ENCODE measurements at regions not wholly inside any gene's neighbourhood (a gene's known extent, or its start where the extent isn't known, plus 50 kb on each side); places are given as distances from the start of the nearest gene placed in this dataset.

DNA sequence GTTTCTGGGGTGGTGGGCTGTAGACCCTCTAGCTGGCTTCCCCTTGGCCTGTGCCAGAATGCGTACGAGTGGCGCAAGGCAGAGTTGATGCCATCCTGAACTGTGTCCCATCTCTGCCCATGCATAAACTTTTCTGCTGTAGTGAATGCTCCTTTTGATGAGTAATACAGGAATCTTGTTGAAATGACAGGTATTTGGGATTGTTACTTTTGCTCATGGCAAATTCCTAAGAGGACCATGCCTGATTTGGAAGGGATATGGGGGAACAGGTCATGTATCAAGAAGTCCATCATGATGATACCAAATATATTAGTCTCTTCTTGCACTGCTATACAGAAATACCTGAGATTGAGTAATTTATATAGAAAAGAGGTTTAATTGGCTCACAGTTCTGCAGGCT lies 648.0 kb downstream of the SLC4A3 start:
- Histone ChIP-seq H3K9me2 (replicated peaks; ENCODE audit: low read length) (no peaks in the 10 kb centered on the region), H3K79me2 (ENCODE audit: low read length) (no peaks in the 10 kb centered on the region), H3K4me1 (ENCODE audit: insufficient read depth, low read length) (peaks cover 80% of the 10 kb centered on the region), H3K4me3 (ENCODE audit: low read length) (no peak overlapping the region), H3K9ac (ENCODE audit: low read length) (no peak overlapping the region; the same call in 1 of the 2 replicates), H3K4me2 (ENCODE audit: low read length) (peak overlapping the region; percentile 45), H3K27me3 (ENCODE audit: low read length) (no peaks in the 10 kb centered on the region), H3K9me3 (ENCODE audit: low read length) (no peaks in the 10 kb centered on the region), H2AFZ (ENCODE audit: low read length) (no peak overlapping the region), H3F3A (ENCODE audit: low read length, unreplicated experiment) (peaks cover 16% of the 10 kb centered on the region), H4K20me1 (ENCODE audit: low read length) (no peaks in the 10 kb centered on the region), H3K36me3 (ENCODE audit: low read depth, low read length) (no peaks in the 10 kb centered on the region), H3K27ac (ENCODE audit: low read length) (peak overlapping the region; percentile 96)
- BruUV-seq (replicated peaks): no TSS peak
- CTCF ChIA-PET: no interaction called here
- intact Hi-C loops (cut with micrococcal nuclease): loop anchor here (5.0 to 10.0 kb wide), 7 partner anchors 108 to 1297 kb away; partner anchors contain the start of gene EPHA4
- no peak for TF ChIP-seq EZH2phosphoT487 (IDR thresholded peaks at IDR 0.05; ENCODE audit: borderline replicate concordance, low read length)
- no peak for TF ChIP-seq CTCF (conservative IDR thresholded peaks at IDR 0.05; ENCODE audit: low read depth, low read length)
- POLR2A ChIA-PET (ENCODE audit: unreplicated experiment): no interaction called here
- ATAC-seq: peak; percentile 16; the same call in 1 of the 2 replicates
- DNase-seq: peak; percentile 85

GRCh38 chr2:220276741-220277444 lies 649.5 kb downstream of the SLC4A3 start:
- ATAC-seq (no peak; the same call in 1 of the 2 replicates), DNase-seq (peak; percentile 32)
- BruUV-seq (replicated peaks): no TSS peak
- Histone ChIP-seq H3K4me3 (ENCODE audit: low read length) (no peak overlapping the region), H3K36me3 (ENCODE audit: low read depth, low read length) (no peaks in the 10 kb centered on the region), H4K20me1 (ENCODE audit: low read length) (no peaks in the 10 kb centered on the region), H3K27me3 (ENCODE audit: low read length) (no peaks in the 10 kb centered on the region), H3K9me3 (ENCODE audit: low read length) (no peaks in the 10 kb centered on the region), H2AFZ (ENCODE audit: low read length) (no peak overlapping the region), H3K27ac (ENCODE audit: low read length) (peak overlapping the region; percentile 96), H3K4me1 (ENCODE audit: insufficient read depth, low read length) (peaks cover 94% of the 10 kb centered on the region), H3K4me2 (ENCODE audit: low read length) (peak overlapping the region; percentile 45), H3K9ac (ENCODE audit: low read length) (peak overlapping the region; percentile 62), H3K79me2 (ENCODE audit: low read length) (no peaks in the 10 kb centered on the region), H3F3A (ENCODE audit: low read length, unreplicated experiment) (peaks cover 16% of the 10 kb centered on the region), H3K9me2 (replicated peaks; ENCODE audit: low read length) (no peaks in the 10 kb centered on the region)
- intact Hi-C loops (cut with micrococcal nuclease): loop anchor here (1.0 to 10.0 kb wide), 11 partner anchors 42 to 1295 kb away; partner anchors contain the start of gene EPHA4
- CTCF ChIA-PET: no interaction called here
- POLR2A ChIA-PET (ENCODE audit: unreplicated experiment): no interaction called here
- no peak for TF ChIP-seq EZH2phosphoT487 (IDR thresholded peaks at IDR 0.05; ENCODE audit: borderline replicate concordance, low read length)
- no peak for TF ChIP-seq EZH2 (IDR thresholded peaks at IDR 0.05; ENCODE audit: low read length, unreplicated experiment)
- no peak for TF ChIP-seq CTCF (conservative IDR thresholded peaks at IDR 0.05; ENCODE audit: low read depth, low read length)

GRCh38 chr2:220277445-220277975 lies 650.1 kb downstream of the SLC4A3 start:
- H3K79me2 ChIP-seq (ENCODE audit: low read length): no peaks in the 10 kb centered on the region
- H3F3A ChIP-seq (ENCODE audit: low read length, unreplicated experiment): peaks cover 16% of the 10 kb centered on the region
- POLR2A ChIA-PET (ENCODE audit: unreplicated experiment): interaction anchor here (0.7 kb wide), 1 partner anchor 90 kb away, joined by 3 read pairs; no protein-coding TSS in a partner anchor
- TF ChIP-seq EZH2 (IDR thresholded peaks at IDR 0.05; ENCODE audit: low read length, unreplicated experiment) (no peak), CTCF (conservative IDR thresholded peaks at IDR 0.05; ENCODE audit: low read depth, low read length) (no peak), EZH2phosphoT487 (IDR thresholded peaks at IDR 0.05; ENCODE audit: borderline replicate concordance, low read length) (no peak)
- no peak overlapping the region for H3K4me3 ChIP-seq (ENCODE audit: low read length)
- no peaks in the 10 kb centered on the region for H4K20me1 ChIP-seq (ENCODE audit: low read length)
- peak overlapping the region; percentile 60 for H3K4me2 ChIP-seq (ENCODE audit: low read length)
- no peaks in the 10 kb centered on the region for H3K36me3 ChIP-seq (ENCODE audit: low read depth, low read length)
- H3K4me1 ChIP-seq (ENCODE audit: insufficient read depth, low read length): peaks cover 94% of the 10 kb centered on the region
- peak overlapping the region; percentile 65 for H3K9ac ChIP-seq (ENCODE audit: low read length)
- peak; percentile 67 for ATAC-seq
- H3K27ac ChIP-seq (ENCODE audit: low read length): peak overlapping the region; percentile 96
- no peak overlapping the region for H2AFZ ChIP-seq (ENCODE audit: low read length)
- H3K27me3 ChIP-seq (ENCODE audit: low read length): no peaks in the 10 kb centered on the region
- no TSS peak for BruUV-seq (replicated peaks)
- DNase-seq: peak; percentile 97
- intact Hi-C loops (cut with micrococcal nuclease): loop anchor here (1.0 to 10.0 kb wide), 11 partner anchors 41 to 1295 kb away; partner anchors contain the start of gene EPHA4
- H3K9me2 ChIP-seq (replicated peaks; ENCODE audit: low read length): no peaks in the 10 kb centered on the region
- CTCF ChIA-PET: no interaction called here
- no peaks in the 10 kb centered on the region for H3K9me3 ChIP-seq (ENCODE audit: low read length)
